K562 (cell line): ENCODE measurements at regions not wholly inside any gene's neighbourhood (a gene's known extent, or its start where the extent isn't known, plus 50 kb on each side); places are given as distances from the start of the nearest gene placed in this dataset.

ENCODE experiments used
- ASH1L ChIP-seq: fragments of 450-650 bp; IDR thresholded peaks from 2 replicates; pipeline ENCODE4 v1.6.1; 2018; ENCODE audit warnings: borderline replicate concordance, mild to moderate bottlenecking, low read depth; ENCODE audit not compliant: partially characterized antibody
- DNMT1 ChIP-seq: fragments of 450-650 bp; IDR thresholded peaks from 2 replicates; pipeline ENCODE4 v1.6.1; 2016; ENCODE audit warnings: antibody characterized with exemption, mild to moderate bottlenecking
- GTF2A2 ChIP-seq: IDR thresholded peaks from 2 replicates; pipeline ENCODE4 v1.6.1; 2016; ENCODE audit warnings: mild to moderate bottlenecking, missing genetic modification characterization, missing compliant biosample characterization
- IRF2 ChIP-seq: sonication (generic); formaldehyde crosslinking; IDR thresholded peaks from 2 replicates; pipeline ENCODE4 v1.8.1; 2022; ENCODE audit warnings: mild to moderate bottlenecking, missing genetic modification reagents
- KLF6 ChIP-seq: fragments of 250-450 bp; sonication (Bioruptor Pico); IDR thresholded peaks from 2 replicates; pipeline ENCODE4 v1.4.0; 2020; ENCODE audit warnings: mild to moderate bottlenecking, moderate library complexity, borderline replicate concordance
- NFYB ChIP-seq: IDR thresholded peaks from 2 replicates; pipeline ENCODE4 v1.6.1; 2011; ENCODE audit warnings: mild to moderate bottlenecking, moderate library complexity; ENCODE audit not compliant: insufficient read length; ENCODE audit errors: extremely low read depth
- NR1H2 ChIP-seq: sonication (generic); formaldehyde crosslinking; IDR thresholded peaks from 2 replicates; pipeline ENCODE4 v1.4.0; 2020; ENCODE audit warnings: mild to moderate bottlenecking, missing genetic modification reagents
- POLR2A ChIP-seq: fragments of 450-650 bp; conservative IDR thresholded peaks from 2 replicates; pipeline ENCODE4 v1.6.1; 2016
- POLR2AphosphoS5 ChIP-seq: IDR thresholded peaks from 2 replicates; pipeline ENCODE4 v1.6.1; 2011; ENCODE audit warnings: mild to moderate bottlenecking, low read depth, low read length, moderate library complexity; ENCODE audit not compliant: control insufficient read depth, insufficient read depth
- ZBTB1 ChIP-seq: sonication (generic); formaldehyde crosslinking; IDR thresholded peaks from 2 replicates; pipeline ENCODE4 v1.8.1; 2023; ENCODE audit warnings: missing genetic modification reagents, low read depth, mild to moderate bottlenecking, borderline replicate concordance
- ZFP91 ChIP-seq: sonication (generic); formaldehyde crosslinking; IDR thresholded peaks from 2 replicates; pipeline ENCODE4 v1.8.0; 2022; ENCODE audit warnings: mild to moderate bottlenecking, missing genetic modification reagents
- ZNF583 ChIP-seq: fragments of 250-450 bp; sonication (Bioruptor Pico); IDR thresholded peaks from 2 replicates; pipeline ENCODE4 v1.4.0; 2020
- TF ChIP-seq, protein P1 (sequence below): fragments of 250-450 bp; sonication (Bioruptor Pico); IDR thresholded peaks from 2 replicates; pipeline ENCODE4 v1.6.1; 2021; ENCODE audit warnings: mild to moderate bottlenecking
- TF ChIP-seq, protein P2 (sequence below), 3 experiments: IDR thresholded peaks in 2 of 3; conservative IDR thresholded peaks in 1 of 3; 2 replicates each; pipeline ENCODE4 v1.5.1; 2011 to 2012; ENCODE audit warnings: low read length in 3 of 3, mild to moderate bottlenecking in 3 of 3, control low read depth in 2 of 3, improper control_type of control experiment in 1 of 3, inconsistent platforms in 1 of 3, low read depth in 1 of 3, mixed read lengths in 1 of 3, moderate library complexity in 1 of 3; ENCODE audit not compliant: insufficient read depth in 2 of 3

- TF ChIP-seq POLR2A (no peak), NFYB (no peak), IRF2 (CRISPR knock-in tag) (no peak), GTF2A2 (tag) (no peak), KLF6 (CRISPR knock-in tag) (no peak), ZFP91 (CRISPR knock-in tag) (no peak), ZNF583 (CRISPR knock-in tag) (no peak), DNMT1 (no peak), ASH1L (no peak), ZBTB1 (CRISPR knock-in tag) (no peak), POLR2AphosphoS5 (no peak), NR1H2 (no peak)
- TF ChIP-seq, protein P1, sequence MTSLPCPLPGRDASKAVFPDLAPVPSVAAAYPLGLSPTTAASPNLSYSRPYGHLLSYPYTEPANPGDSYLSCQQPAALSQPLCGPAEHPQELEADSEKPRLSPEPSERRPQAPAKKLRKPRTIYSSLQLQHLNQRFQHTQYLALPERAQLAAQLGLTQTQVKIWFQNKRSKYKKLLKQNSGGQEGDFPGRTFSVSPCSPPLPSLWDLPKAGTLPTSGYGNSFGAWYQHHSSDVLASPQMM (CRISPR knock-in tag) = no peak
- TF ChIP-seq, protein P2, sequence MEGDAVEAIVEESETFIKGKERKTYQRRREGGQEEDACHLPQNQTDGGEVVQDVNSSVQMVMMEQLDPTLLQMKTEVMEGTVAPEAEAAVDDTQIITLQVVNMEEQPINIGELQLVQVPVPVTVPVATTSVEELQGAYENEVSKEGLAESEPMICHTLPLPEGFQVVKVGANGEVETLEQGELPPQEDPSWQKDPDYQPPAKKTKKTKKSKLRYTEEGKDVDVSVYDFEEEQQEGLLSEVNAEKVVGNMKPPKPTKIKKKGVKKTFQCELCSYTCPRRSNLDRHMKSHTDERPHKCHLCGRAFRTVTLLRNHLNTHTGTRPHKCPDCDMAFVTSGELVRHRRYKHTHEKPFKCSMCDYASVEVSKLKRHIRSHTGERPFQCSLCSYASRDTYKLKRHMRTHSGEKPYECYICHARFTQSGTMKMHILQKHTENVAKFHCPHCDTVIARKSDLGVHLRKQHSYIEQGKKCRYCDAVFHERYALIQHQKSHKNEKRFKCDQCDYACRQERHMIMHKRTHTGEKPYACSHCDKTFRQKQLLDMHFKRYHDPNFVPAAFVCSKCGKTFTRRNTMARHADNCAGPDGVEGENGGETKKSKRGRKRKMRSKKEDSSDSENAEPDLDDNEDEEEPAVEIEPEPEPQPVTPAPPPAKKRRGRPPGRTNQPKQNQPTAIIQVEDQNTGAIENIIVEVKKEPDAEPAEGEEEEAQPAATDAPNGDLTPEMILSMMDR (IDR thresholded peaks at IDR 0.05 in 2 of 3, conservative IDR thresholded peaks at IDR 0.05 in 1 of 3; ENCODE audit: insufficient read depth in 2 of 3, low read depth in 1 of 3, low read length in 3 of 3) = no peak
Measured at GRCh38 chr5:57696389-57696769, 213.8 kb upstream of the ACTBL2 start.
